ENCODE measurements at regions not wholly inside any gene's neighbourhood (a gene's known extent, or its start where the extent isn't known, plus 50 kb on each side); places are given as distances from the start of the nearest gene placed in this dataset.
"Not testable (repeated sequence)": the region's sequence is repeated elsewhere in the genome, so short reads cannot be mapped to it uniquely, and the experiment has no call there.

DNA sequence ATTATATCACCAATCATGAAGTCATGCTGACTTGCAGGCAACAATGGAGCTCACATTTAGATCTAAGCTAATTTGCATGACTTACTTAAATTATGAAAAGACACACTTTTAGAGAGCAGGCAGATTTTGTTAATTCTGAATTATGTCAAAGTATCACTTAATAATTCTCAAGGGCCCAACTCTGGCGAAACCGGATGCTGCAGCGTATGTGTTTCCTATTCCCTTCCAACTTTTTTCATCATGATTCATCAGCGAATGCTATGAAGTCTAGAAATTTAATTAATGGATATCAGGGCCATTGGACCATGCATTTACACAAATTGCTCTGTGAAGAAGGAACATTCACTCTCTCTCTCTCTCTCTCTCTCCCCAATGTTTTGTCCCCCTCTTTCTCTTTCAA, 63.5 kb upstream of the GOLGA8A start:
- H3K4me1 ChIP-seq (ENCODE audit: control insufficient read depth in 5 of 5, insufficient read depth in 5 of 5, low read length in 5 of 5) = no peaks in the 10 kb centered on the region
- H3K27me3 ChIP-seq (ENCODE audit: control insufficient read depth in 3 of 3, insufficient read depth in 3 of 3, low read length in 2 of 3) = peaks cover 6 to 24% (median 12%) of the 10 kb centered on the region in 3 donors
- H3K27ac ChIP-seq (ENCODE audit: low read depth in 1 of 2, low read length in 1 of 2) = no peak overlapping the region
- no peak overlapping the region for H3K9ac ChIP-seq (ENCODE audit: insufficient read depth in 1 of 2, low read length in 2 of 2)
- H3K4me3 ChIP-seq = no peak overlapping the region
- peak in 1 of 3 donors; percentile 48 for DNase-seq
- no peaks in the 10 kb centered on the region for H3K36me3 ChIP-seq (ENCODE audit: control insufficient read depth in 4 of 4, insufficient read depth in 4 of 4, low read length in 4 of 4)
- WGBS, 2 donors = 84 to 95% methylated on average over 4 of the region's 4 CpGs
- TF ChIP-seq, protein P1, sequence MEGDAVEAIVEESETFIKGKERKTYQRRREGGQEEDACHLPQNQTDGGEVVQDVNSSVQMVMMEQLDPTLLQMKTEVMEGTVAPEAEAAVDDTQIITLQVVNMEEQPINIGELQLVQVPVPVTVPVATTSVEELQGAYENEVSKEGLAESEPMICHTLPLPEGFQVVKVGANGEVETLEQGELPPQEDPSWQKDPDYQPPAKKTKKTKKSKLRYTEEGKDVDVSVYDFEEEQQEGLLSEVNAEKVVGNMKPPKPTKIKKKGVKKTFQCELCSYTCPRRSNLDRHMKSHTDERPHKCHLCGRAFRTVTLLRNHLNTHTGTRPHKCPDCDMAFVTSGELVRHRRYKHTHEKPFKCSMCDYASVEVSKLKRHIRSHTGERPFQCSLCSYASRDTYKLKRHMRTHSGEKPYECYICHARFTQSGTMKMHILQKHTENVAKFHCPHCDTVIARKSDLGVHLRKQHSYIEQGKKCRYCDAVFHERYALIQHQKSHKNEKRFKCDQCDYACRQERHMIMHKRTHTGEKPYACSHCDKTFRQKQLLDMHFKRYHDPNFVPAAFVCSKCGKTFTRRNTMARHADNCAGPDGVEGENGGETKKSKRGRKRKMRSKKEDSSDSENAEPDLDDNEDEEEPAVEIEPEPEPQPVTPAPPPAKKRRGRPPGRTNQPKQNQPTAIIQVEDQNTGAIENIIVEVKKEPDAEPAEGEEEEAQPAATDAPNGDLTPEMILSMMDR (IDR thresholded peaks at IDR 0.05; ENCODE audit: control extremely low read depth, extremely low read depth) = no peak
- ATAC-seq (ENCODE audit: insufficient read depth, low FRiP score) = no peak
- peaks cover 0 to 3% (median 0%) of the 10 kb centered on the region in 4 donors for H3K9me3 ChIP-seq (ENCODE audit: control insufficient read depth in 4 of 4, insufficient read depth in 3 of 4, low read length in 3 of 4)

DNA sequence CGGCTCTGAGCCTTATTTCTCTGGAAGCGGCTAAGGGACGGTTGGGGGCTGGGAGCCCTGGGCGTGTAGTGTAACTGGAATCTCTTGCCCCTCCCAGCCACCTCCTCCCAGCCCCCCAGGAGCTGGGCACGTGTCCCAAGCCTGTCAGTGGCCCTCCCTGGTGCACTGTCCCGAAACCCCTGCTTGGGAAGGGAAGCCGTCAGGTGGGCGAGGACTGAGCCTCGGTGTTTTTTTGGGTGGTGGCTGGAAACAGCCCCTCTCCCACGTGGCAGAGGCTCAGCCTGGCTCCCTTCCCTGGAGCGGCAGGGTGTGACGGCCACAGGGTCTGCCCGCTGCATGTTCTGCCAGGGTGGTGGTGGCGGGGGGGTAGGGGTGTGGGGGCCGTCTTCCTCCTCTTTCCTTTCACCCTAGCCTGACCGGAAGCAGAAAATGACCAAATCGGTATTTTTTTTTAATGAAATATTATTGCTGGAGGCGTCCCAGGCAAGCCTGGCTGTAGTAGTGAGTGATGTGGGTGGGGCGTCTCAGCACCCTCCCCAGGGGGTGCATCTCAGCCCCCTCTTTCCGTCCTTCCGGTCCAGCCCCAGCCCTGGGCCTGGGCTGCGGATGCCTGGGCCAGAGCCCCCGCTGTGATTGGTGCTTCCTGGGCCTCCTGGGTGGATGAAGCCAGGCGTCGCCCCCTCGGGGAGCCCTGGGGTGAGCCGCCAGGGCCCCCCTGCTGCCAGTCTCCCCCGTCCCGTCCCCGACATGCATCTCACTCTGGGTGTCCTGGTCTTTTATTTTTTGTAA, 58.8 kb upstream of the GOLGA8A start:
- no peak overlapping the region for H3K4me3 ChIP-seq
- peaks cover 0 to 21% (median 0%) of the 10 kb centered on the region in 4 donors for H3K9me3 ChIP-seq (ENCODE audit: control insufficient read depth in 4 of 4, insufficient read depth in 3 of 4, low read length in 3 of 4)
- H3K4me1 ChIP-seq (ENCODE audit: control insufficient read depth in 5 of 5, insufficient read depth in 5 of 5, low read length in 5 of 5) = peaks cover 0 to 15% (median 0%) of the 10 kb centered on the region in 5 donors
- H3K27me3 ChIP-seq (ENCODE audit: control insufficient read depth in 3 of 3, insufficient read depth in 3 of 3, low read length in 2 of 3) = peaks cover 18 to 66% (median 41%) of the 10 kb centered on the region in 3 donors
- 18 to 23% methylated on average over 9 to 29 of the region's 30 CpGs for WGBS, 2 donors
- no peak for ATAC-seq (ENCODE audit: insufficient read depth, low FRiP score)
- H3K36me3 ChIP-seq (ENCODE audit: control insufficient read depth in 4 of 4, insufficient read depth in 4 of 4, low read length in 4 of 4) = no peaks in the 10 kb centered on the region
- no peak overlapping the region for H3K9ac ChIP-seq (ENCODE audit: insufficient read depth in 1 of 2, low read length in 2 of 2)
- H3K27ac ChIP-seq (ENCODE audit: low read depth in 1 of 2, low read length in 1 of 2) = no peak overlapping the region
- TF ChIP-seq, protein P1 (IDR thresholded peaks at IDR 0.05; ENCODE audit: control extremely low read depth, extremely low read depth) = no peak
- DNase-seq = peak in 2 of 3 donors; percentile 4 to 15

DNA sequence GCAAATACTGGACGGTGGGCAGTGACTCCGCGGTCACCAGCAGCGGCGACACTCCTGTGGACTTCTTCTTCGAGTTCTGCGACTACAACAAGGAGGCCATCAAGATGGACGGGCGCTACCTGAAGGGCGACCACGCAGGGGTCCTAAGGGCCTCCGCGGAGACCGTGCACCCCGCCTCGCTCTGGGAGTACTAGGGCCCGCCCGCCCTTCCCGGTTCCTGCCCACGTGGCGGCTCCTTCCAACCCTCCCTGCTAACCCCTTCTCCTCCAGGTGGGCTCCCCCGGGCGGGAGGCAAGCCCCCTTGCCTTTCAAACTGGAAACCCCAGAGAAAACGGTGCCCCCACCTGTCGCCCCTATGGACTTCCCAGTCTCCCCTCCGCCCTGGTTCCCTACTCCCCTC, 58.1 kb upstream of the GOLGA8A start:
- Histone ChIP-seq H3K27me3 (ENCODE audit: control insufficient read depth in 3 of 3, insufficient read depth in 3 of 3, low read length in 2 of 3) (peaks cover 18 to 73% (median 48%) of the 10 kb centered on the region in 3 donors), H3K9me3 (ENCODE audit: control insufficient read depth in 4 of 4, insufficient read depth in 3 of 4, low read length in 3 of 4) (peaks cover 0 to 21% (median 2%) of the 10 kb centered on the region in 4 donors), H3K4me1 (ENCODE audit: control insufficient read depth in 5 of 5, insufficient read depth in 5 of 5, low read length in 5 of 5) (peaks cover 0 to 15% (median 0%) of the 10 kb centered on the region in 5 donors)
- not testable (repeated sequence) for H3K4me3 ChIP-seq; H3K9ac ChIP-seq (ENCODE audit: insufficient read depth in 1 of 2, low read length in 2 of 2); H3K27ac ChIP-seq (ENCODE audit: low read depth in 1 of 2, low read length in 1 of 2); DNase-seq; H3K36me3 ChIP-seq (ENCODE audit: control insufficient read depth in 4 of 4, insufficient read depth in 4 of 4, low read length in 4 of 4); ATAC-seq (ENCODE audit: insufficient read depth, low FRiP score)
- 13% methylated on average over 9 to 26 of the region's 26 CpGs for WGBS, 2 donors

DNA sequence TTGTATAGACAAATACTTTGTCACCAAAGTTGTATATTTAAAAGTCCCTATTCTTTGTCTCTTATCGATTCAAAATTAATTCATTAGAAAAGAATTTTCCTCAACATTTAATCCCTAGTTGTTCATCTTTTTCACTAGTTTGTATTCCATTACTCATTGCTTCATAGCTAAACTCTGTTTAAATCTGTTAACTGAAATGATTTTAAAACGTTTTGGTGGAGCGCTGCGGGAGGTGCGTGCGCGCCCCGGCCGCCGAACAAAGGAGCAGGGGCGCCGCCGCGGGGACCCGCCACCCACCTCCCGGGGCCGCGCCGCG, 56.4 kb upstream of the GOLGA8A start:
- Histone ChIP-seq H3K4me3 (no peak overlapping the region), H3K9me3 (ENCODE audit: control insufficient read depth in 4 of 4, insufficient read depth in 3 of 4, low read length in 3 of 4) (peaks cover 0 to 28% (median 2%) of the 10 kb centered on the region in 4 donors), H3K27me3 (ENCODE audit: control insufficient read depth in 3 of 3, insufficient read depth in 3 of 3, low read length in 2 of 3) (peaks cover 18 to 72% (median 46%) of the 10 kb centered on the region in 3 donors), H3K4me1 (ENCODE audit: control insufficient read depth in 5 of 5, insufficient read depth in 5 of 5, low read length in 5 of 5) (peaks cover 0 to 16% (median 0%) of the 10 kb centered on the region in 5 donors), H3K9ac (ENCODE audit: insufficient read depth in 1 of 2, low read length in 2 of 2) (no peak overlapping the region), H3K27ac (ENCODE audit: low read depth in 1 of 2, low read length in 1 of 2) (no peak overlapping the region), H3K36me3 (ENCODE audit: control insufficient read depth in 4 of 4, insufficient read depth in 4 of 4, low read length in 4 of 4) (no peaks in the 10 kb centered on the region)
- no peak for ATAC-seq (ENCODE audit: insufficient read depth, low FRiP score)
- whole genome bisulfite sequencing, 2 donors = 9 to 11% methylated on average over 18 to 20 of the region's 20 CpGs
- TF ChIP-seq, protein P1 (IDR thresholded peaks at IDR 0.05; ENCODE audit: control extremely low read depth, extremely low read depth) = no peak
- peak in 1 of 3 donors; percentile 15 for DNase-seq

Measured in lung (tissue), 11 donors.